ENCODE measurements at regions not wholly inside any gene's neighbourhood (a gene's known extent, or its start where the extent isn't known, plus 50 kb on each side); places are given as distances from the start of the nearest gene placed in this dataset.
"Not testable (repeated sequence)": the region's sequence is repeated elsewhere in the genome, so short reads cannot be mapped to it uniquely, and the experiment has no call there.

GRCh38 chr10:34957531-34957930 lies 132.6 kb downstream of the CUL2 start:
- ATAC-seq (ENCODE audit: low read depth): no peak
- TF ChIP-seq, protein P1, sequence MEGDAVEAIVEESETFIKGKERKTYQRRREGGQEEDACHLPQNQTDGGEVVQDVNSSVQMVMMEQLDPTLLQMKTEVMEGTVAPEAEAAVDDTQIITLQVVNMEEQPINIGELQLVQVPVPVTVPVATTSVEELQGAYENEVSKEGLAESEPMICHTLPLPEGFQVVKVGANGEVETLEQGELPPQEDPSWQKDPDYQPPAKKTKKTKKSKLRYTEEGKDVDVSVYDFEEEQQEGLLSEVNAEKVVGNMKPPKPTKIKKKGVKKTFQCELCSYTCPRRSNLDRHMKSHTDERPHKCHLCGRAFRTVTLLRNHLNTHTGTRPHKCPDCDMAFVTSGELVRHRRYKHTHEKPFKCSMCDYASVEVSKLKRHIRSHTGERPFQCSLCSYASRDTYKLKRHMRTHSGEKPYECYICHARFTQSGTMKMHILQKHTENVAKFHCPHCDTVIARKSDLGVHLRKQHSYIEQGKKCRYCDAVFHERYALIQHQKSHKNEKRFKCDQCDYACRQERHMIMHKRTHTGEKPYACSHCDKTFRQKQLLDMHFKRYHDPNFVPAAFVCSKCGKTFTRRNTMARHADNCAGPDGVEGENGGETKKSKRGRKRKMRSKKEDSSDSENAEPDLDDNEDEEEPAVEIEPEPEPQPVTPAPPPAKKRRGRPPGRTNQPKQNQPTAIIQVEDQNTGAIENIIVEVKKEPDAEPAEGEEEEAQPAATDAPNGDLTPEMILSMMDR (IDR thresholded peaks at IDR 0.05; ENCODE audit: poor library complexity, severe bottlenecking): no peak
- H3K27ac ChIP-seq (ENCODE audit: poor library complexity, severe bottlenecking): no peak overlapping the region
- H3K27me3 ChIP-seq (ENCODE audit: insufficient read depth, poor library complexity, severe bottlenecking): no peaks in the 10 kb centered on the region
- DNase-seq (ENCODE audit: low spot score): no peak
- peaks cover 13% of the 10 kb centered on the region for H3K4me1 ChIP-seq (ENCODE audit: insufficient read depth, poor library complexity, severe bottlenecking)
- no peak overlapping the region for H3K4me3 ChIP-seq (ENCODE audit: severe bottlenecking)
- no peaks in the 10 kb centered on the region for H3K9me3 ChIP-seq (ENCODE audit: severe bottlenecking)
- no peaks in the 10 kb centered on the region for H3K36me3 ChIP-seq (ENCODE audit: low read depth)

DNA sequence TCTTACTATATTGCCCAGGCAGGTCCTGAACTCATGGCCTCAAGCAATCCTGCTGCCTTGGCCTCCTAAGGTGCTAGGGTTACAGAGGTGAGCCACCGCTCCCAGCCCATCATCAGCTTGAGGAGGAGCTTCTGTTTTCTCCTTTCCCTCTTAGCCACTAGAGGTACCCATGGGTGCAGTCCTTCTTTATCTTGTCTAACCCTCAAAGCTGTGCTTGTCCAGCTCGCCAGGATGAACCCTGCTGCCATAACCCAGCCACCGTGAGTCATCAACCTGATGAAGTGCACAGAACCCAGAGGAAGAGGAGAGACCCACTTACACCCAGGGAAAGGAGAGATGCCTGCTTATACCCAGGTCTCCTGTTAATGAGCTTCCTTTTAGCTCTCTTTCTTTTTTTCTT lies 133.4 kb downstream of the CUL2 start:
- no peak overlapping the region for H3K27ac ChIP-seq (ENCODE audit: poor library complexity, severe bottlenecking)
- peaks cover 13% of the 10 kb centered on the region for H3K4me1 ChIP-seq (ENCODE audit: insufficient read depth, poor library complexity, severe bottlenecking)
- no peaks in the 10 kb centered on the region for H3K9me3 ChIP-seq (ENCODE audit: severe bottlenecking)
- no peak overlapping the region for H3K4me3 ChIP-seq (ENCODE audit: severe bottlenecking)
- DNase-seq (ENCODE audit: low spot score) (no peak), ATAC-seq (ENCODE audit: low read depth) (0 out of 3 replicates have a peak, but pooled peaks have one; percentile 40)
- H3K27me3 ChIP-seq (ENCODE audit: insufficient read depth, poor library complexity, severe bottlenecking): no peaks in the 10 kb centered on the region
- TF ChIP-seq, protein P1 (IDR thresholded peaks at IDR 0.05; ENCODE audit: poor library complexity, severe bottlenecking): no peak
- H3K36me3 ChIP-seq (ENCODE audit: low read depth): no peaks in the 10 kb centered on the region

- H3K4me3 ChIP-seq (ENCODE audit: severe bottlenecking): no peak overlapping the region
- H3K9me3 ChIP-seq (ENCODE audit: severe bottlenecking): no peaks in the 10 kb centered on the region
- DNase-seq (ENCODE audit: low spot score) (no peak), ATAC-seq (ENCODE audit: low read depth) (no peak)
- H3K4me1 ChIP-seq (ENCODE audit: insufficient read depth, poor library complexity, severe bottlenecking): peaks cover 13% of the 10 kb centered on the region
- no peaks in the 10 kb centered on the region for H3K27me3 ChIP-seq (ENCODE audit: insufficient read depth, poor library complexity, severe bottlenecking)
- H3K36me3 ChIP-seq (ENCODE audit: low read depth): no peaks in the 10 kb centered on the region
- H3K27ac ChIP-seq (ENCODE audit: poor library complexity, severe bottlenecking): no peak overlapping the region
- TF ChIP-seq, protein P1 (IDR thresholded peaks at IDR 0.05; ENCODE audit: poor library complexity, severe bottlenecking): no peak
These were observed 134.8 kb downstream of the CUL2 start for GRCh38 chr10:34955391-34955790.

DNA sequence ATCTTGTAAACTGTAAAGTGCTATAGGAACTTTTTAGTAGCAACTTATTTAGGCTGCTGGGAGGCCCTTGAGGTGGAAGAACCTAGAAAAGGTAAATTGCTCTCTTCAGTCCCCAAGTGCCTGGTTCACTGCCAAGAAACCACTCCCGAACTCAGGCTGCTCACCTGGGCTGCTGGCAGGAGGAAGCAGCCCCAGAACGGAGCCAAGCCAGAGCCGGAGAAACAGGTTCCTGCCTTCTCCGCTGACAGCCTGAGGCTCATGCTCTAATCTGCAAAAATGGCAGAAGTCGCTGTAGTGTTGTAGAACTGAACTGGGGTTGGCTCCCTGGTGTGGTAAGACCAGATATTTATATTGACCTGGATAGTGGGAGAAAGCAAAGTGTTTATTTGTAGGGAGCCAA lies 136.0 kb downstream of the CUL2 start:
- no peak overlapping the region for H3K27ac ChIP-seq (ENCODE audit: poor library complexity, severe bottlenecking)
- DNase-seq (ENCODE audit: low spot score) (peak; percentile 76), ATAC-seq (ENCODE audit: low read depth) (peak; percentile 82)
- peaks cover 13% of the 10 kb centered on the region for H3K4me1 ChIP-seq (ENCODE audit: insufficient read depth, poor library complexity, severe bottlenecking)
- H3K9me3 ChIP-seq (ENCODE audit: severe bottlenecking): no peaks in the 10 kb centered on the region
- H3K27me3 ChIP-seq (ENCODE audit: insufficient read depth, poor library complexity, severe bottlenecking): no peaks in the 10 kb centered on the region
- TF ChIP-seq, protein P1 (IDR thresholded peaks at IDR 0.05; ENCODE audit: poor library complexity, severe bottlenecking): no peak
- no peaks in the 10 kb centered on the region for H3K36me3 ChIP-seq (ENCODE audit: low read depth)
- H3K4me3 ChIP-seq (ENCODE audit: severe bottlenecking): no peak overlapping the region

GRCh38 chr10:34951263-34951887 lies 136.3 kb upstream of the PARD3 start:
- H3K9me3 ChIP-seq (ENCODE audit: severe bottlenecking); H3K36me3 ChIP-seq (ENCODE audit: low read depth); H3K27ac ChIP-seq (ENCODE audit: poor library complexity, severe bottlenecking); H3K4me3 ChIP-seq (ENCODE audit: severe bottlenecking); DNase-seq (ENCODE audit: low spot score); ATAC-seq (ENCODE audit: low read depth); H3K27me3 ChIP-seq (ENCODE audit: insufficient read depth, poor library complexity, severe bottlenecking): not testable (repeated sequence)
- H3K4me1 ChIP-seq (ENCODE audit: insufficient read depth, poor library complexity, severe bottlenecking): peaks cover 13% of the 10 kb centered on the region

GRCh38 chr10:34945951-34946522 lies 130.9 kb upstream of the PARD3 start:
- H3K27ac ChIP-seq (ENCODE audit: poor library complexity, severe bottlenecking); DNase-seq (ENCODE audit: low spot score): not testable (repeated sequence)

More at GRCh38 chr10:34945951-34946522, 130.9 kb upstream of the PARD3 start:
- not testable (repeated sequence) for ATAC-seq (ENCODE audit: low read depth); H3K4me3 ChIP-seq (ENCODE audit: severe bottlenecking); H3K9me3 ChIP-seq (ENCODE audit: severe bottlenecking); H3K36me3 ChIP-seq (ENCODE audit: low read depth); H3K27me3 ChIP-seq (ENCODE audit: insufficient read depth, poor library complexity, severe bottlenecking)
- peaks cover 11% of the 10 kb centered on the region for H3K4me1 ChIP-seq (ENCODE audit: insufficient read depth, poor library complexity, severe bottlenecking)

All from RWPE2 (cell line).